SK-N-SH treated with all-trans-retinoic acid at 6 μM for 48 hours (cell line): ENCODE measurements at regions not wholly inside any gene's neighbourhood (a gene's known extent, or its start where the extent isn't known, plus 50 kb on each side); places are given as distances from the start of the nearest gene placed in this dataset.

Experiments
- ATAC-seq: fragments of 200-7000 bp; cut with Tn5 transposase; 3 replicates; pipeline ENCODE4 v1.9.1; 2020; ENCODE audit warnings: mild to moderate bottlenecking, moderate library complexity
- ARNTL ChIP-seq: fragments of 450-650 bp; formaldehyde crosslinking; IDR thresholded peaks from 2 replicates; pipeline ENCODE4 v1.5.0; 2020; ENCODE audit warnings: low read depth, mild to moderate bottlenecking, moderate library complexity, borderline replicate concordance
- BACH2 ChIP-seq: fragments of 250-450 bp; sonication (Bioruptor Pico); IDR thresholded peaks from 2 replicates; pipeline ENCODE4 v1.9.0; 2021; ENCODE audit warnings: mild to moderate bottlenecking, borderline replicate concordance
- CSDC2 ChIP-seq: fragments of 250-450 bp; sonication (Bioruptor Pico); IDR thresholded peaks from 2 replicates; pipeline ENCODE4 v1.5.0; 2020; ENCODE audit warnings: mild to moderate bottlenecking, moderate library complexity
- ESRRG ChIP-seq: fragments of 250-450 bp; sonication (Bioruptor Pico); IDR thresholded peaks from 2 replicates; pipeline ENCODE4 v1.6.1; 2021; ENCODE audit warnings: mild to moderate bottlenecking
- GLIS3 ChIP-seq: fragments of 250-450 bp; sonication (Bioruptor Pico); IDR thresholded peaks from 2 replicates; pipeline ENCODE4 v1.5.0; 2020; ENCODE audit warnings: mild to moderate bottlenecking, moderate library complexity
- ISL1 ChIP-seq: fragments of 250-450 bp; sonication (Bioruptor Pico); IDR thresholded peaks from 2 replicates; pipeline ENCODE4 v2.1.2; 2022; ENCODE audit warnings: mild to moderate bottlenecking, moderate library complexity
- OSR1 ChIP-seq: fragments of 250-450 bp; sonication (Bioruptor Pico); IDR thresholded peaks from 2 replicates; pipeline ENCODE4 v1.8.0; 2022; ENCODE audit warnings: moderate library complexity, mild to moderate bottlenecking, inconsistent platforms
- PPARA ChIP-seq: fragments of 250-450 bp; sonication (Bioruptor Pico); IDR thresholded peaks from 2 replicates; pipeline ENCODE4 v1.5.0; 2020; ENCODE audit warnings: mild to moderate bottlenecking, borderline replicate concordance
- RARB ChIP-seq: fragments of 250-450 bp; sonication (Bioruptor Pico); IDR thresholded peaks from 2 replicates; pipeline ENCODE4 v1.8.0; 2021; ENCODE audit warnings: mild to moderate bottlenecking, moderate library complexity
- TCF4 ChIP-seq: fragments of 250-450 bp; sonication (Bioruptor Pico); IDR thresholded peaks from 2 replicates; pipeline ENCODE4 v1.8.0; 2021; ENCODE audit warnings: mild to moderate bottlenecking, moderate library complexity, borderline replicate concordance
- TOX ChIP-seq: fragments of 250-450 bp; sonication (Bioruptor Pico); IDR thresholded peaks from 2 replicates; pipeline ENCODE4 v1.8.0; 2021; ENCODE audit warnings: mild to moderate bottlenecking, moderate library complexity, borderline replicate concordance
- ZC3H10 ChIP-seq: fragments of 250-450 bp; sonication (Bioruptor Pico); IDR thresholded peaks from 2 replicates; pipeline ENCODE4 v1.5.1; 2021; ENCODE audit warnings: mild to moderate bottlenecking, moderate library complexity
- ZFP30 ChIP-seq: fragments of 450-650 bp; formaldehyde crosslinking; IDR thresholded peaks from 2 replicates; pipeline ENCODE4 v1.5.0; 2022; ENCODE audit warnings: mild to moderate bottlenecking, moderate library complexity
- ZNF565 ChIP-seq: fragments of 450-650 bp; formaldehyde crosslinking; conservative IDR thresholded peaks from 2 replicates; pipeline ENCODE4 v1.5.0; 2020; ENCODE audit warnings: low read depth, mild to moderate bottlenecking, moderate library complexity
- ZNF70 ChIP-seq: fragments of 450-650 bp; formaldehyde crosslinking; IDR thresholded peaks from 2 replicates; pipeline ENCODE4 v1.5.0; 2020; ENCODE audit warnings: mild to moderate bottlenecking, moderate library complexity
- ZNF8 ChIP-seq: fragments of 450-650 bp; formaldehyde crosslinking; IDR thresholded peaks from 2 replicates; pipeline ENCODE4 v1.5.0; 2020; ENCODE audit warnings: mild to moderate bottlenecking, moderate library complexity
- TF ChIP-seq, protein P1 (sequence below): fragments of 250-450 bp; sonication (Bioruptor Pico); IDR thresholded peaks from 2 replicates; pipeline ENCODE4 v1.5.0; 2020; ENCODE audit warnings: mild to moderate bottlenecking, moderate library complexity
- TF ChIP-seq, protein P2 (sequence below): fragments of 250-450 bp; sonication (Bioruptor Pico); IDR thresholded peaks from 2 replicates; pipeline ENCODE4 v1.5.1; 2020; ENCODE audit warnings: low read depth, mild to moderate bottlenecking, moderate library complexity
- TF ChIP-seq, protein P3 (sequence below): fragments of 250-450 bp; sonication (Bioruptor Pico); IDR thresholded peaks from 2 replicates; pipeline ENCODE4 v1.5.1; 2021; ENCODE audit warnings: mild to moderate bottlenecking, moderate library complexity

DNA sequence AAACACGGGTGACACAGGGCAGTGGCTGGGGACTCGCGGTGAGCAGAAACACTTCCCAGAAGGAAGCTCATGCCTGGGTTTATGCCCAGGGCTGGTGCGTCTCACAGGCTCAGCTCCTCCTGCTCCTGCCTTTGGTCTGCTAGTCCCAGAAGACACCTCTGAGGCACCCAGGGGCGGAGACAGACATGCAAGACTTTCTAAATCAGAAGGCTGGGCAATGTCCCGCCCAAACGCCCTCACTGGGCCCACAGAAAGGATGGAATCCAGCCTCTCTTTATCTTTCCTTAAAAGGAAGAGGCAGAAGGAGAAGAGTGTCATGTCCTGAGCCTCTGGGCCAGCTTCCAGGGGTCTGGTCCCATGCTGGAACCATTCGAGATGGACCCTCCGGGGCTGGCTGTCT is 197.7 kb upstream of the RPL38 start:
- no peak for ATAC-seq
- TF ChIP-seq RARB (no peak), ISL1 (CRISPR knock-in tag) (no peak), ARNTL (CRISPR knock-in tag) (no peak)
- TF ChIP-seq, protein P1, sequence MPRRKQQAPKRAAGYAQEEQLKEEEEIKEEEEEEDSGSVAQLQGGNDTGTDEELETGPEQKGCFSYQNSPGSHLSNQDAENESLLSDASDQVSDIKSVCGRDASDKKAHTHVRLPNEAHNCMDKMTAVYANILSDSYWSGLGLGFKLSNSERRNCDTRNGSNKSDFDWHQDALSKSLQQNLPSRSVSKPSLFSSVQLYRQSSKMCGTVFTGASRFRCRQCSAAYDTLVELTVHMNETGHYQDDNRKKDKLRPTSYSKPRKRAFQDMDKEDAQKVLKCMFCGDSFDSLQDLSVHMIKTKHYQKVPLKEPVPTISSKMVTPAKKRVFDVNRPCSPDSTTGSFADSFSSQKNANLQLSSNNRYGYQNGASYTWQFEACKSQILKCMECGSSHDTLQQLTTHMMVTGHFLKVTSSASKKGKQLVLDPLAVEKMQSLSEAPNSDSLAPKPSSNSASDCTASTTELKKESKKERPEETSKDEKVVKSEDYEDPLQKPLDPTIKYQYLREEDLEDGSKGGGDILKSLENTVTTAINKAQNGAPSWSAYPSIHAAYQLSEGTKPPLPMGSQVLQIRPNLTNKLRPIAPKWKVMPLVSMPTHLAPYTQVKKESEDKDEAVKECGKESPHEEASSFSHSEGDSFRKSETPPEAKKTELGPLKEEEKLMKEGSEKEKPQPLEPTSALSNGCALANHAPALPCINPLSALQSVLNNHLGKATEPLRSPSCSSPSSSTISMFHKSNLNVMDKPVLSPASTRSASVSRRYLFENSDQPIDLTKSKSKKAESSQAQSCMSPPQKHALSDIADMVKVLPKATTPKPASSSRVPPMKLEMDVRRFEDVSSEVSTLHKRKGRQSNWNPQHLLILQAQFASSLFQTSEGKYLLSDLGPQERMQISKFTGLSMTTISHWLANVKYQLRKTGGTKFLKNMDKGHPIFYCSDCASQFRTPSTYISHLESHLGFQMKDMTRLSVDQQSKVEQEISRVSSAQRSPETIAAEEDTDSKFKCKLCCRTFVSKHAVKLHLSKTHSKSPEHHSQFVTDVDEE (CRISPR knock-in tag) = no peak

DNA sequence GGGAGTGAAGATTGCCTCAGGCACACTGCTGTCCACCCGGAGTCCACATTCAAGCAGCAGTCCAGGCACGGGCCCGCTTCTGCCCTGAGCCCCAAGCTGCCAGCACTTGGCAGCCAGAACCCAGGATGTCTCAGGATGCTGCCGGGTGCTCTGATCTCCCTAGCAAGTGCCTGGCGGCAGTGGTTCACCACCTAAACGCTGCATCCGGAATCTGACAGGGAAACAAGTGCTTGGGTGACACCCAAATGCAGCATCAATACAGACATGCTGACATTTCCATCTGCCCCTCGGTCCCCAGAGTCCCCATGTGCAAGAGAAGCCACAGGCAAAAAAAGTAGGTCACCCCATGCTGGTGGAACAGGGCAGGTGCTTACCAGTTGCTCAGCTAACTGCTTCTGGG is 197.1 kb upstream of the RPL38 start:
- ATAC-seq = no peak
- no peak for TF ChIP-seq PPARA (CRISPR knock-in tag)
- TF ChIP-seq, protein P2, sequence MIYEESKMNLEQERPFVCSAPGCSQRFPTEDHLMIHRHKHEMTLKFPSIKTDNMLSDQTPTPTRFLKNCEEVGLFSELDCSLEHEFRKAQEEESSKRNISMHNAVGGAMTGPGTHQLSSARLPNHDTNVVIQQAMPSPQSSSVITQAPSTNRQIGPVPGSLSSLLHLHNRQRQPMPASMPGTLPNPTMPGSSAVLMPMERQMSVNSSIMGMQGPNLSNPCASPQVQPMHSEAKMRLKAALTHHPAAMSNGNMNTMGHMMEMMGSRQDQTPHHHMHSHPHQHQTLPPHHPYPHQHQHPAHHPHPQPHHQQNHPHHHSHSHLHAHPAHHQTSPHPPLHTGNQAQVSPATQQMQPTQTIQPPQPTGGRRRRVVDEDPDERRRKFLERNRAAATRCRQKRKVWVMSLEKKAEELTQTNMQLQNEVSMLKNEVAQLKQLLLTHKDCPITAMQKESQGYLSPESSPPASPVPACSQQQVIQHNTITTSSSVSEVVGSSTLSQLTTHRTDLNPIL = no peak
- no peak for TF ChIP-seq ZNF565
- no peak for TF ChIP-seq TOX (CRISPR knock-in tag)
- no peak for TF ChIP-seq ZNF70 (CRISPR knock-in tag)
- no peak for TF ChIP-seq ZC3H10 (CRISPR knock-in tag)

DNA sequence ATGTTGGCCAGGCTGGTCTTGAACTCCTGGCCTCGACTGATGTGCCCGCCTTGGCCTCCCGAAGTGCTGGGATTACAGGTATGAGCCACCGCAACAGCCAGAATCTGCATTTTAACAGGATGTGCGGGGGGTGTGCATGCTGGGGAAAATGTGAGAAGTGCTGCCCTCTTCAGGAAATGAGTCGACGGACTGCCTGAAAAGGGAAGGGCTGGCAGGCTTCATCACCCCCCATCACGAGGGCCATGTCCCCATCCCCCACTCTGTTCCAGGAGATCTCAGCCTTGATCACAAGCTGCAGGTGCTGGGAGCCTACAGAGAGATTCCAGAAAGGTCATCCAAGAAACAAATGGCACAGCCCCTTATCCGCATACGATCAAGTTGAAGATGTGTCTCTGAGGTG is 195.3 kb upstream of the RPL38 start:
- TF ChIP-seq BACH2 (CRISPR knock-in tag) = no peak
- TF ChIP-seq ESRRG (CRISPR knock-in tag) = no peak
- no peak for TF ChIP-seq ZFP30 (CRISPR knock-in tag)
- TF ChIP-seq, protein P1 (CRISPR knock-in tag) = no peak
- TF ChIP-seq OSR1 (CRISPR knock-in tag) = no peak
- no peak for TF ChIP-seq CSDC2
- no peak for TF ChIP-seq RARB
- ATAC-seq = no peak

DNA sequence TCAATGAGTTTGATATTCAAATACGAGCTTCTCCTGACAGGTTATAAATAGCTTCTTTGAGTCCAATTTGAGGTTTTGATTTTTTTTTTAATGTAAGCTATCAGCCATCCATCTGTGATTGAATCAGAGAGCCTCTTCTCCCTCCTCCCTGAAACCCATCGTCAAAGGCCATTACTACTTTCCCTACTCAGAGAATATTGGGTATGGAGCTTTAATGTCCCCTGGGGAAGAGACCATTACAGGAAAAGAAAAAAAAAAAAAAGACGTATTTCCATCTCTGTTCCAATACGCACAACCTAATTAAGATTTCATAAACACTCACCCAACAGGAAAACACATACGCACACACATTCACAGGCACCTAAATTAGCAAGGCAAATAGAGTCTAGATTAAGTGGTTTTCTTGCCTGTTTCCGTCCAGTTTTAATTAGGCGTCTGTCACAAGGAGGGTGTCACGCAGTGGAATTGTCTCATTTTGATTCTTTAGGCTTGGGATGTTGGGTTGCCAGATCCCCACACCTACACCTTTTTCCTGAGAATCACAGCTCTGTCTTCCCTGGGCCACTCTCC is 194.3 kb upstream of the RPL38 start:
- TF ChIP-seq ZFP30 (CRISPR knock-in tag) (no peak), ISL1 (CRISPR knock-in tag) (no peak), GLIS3 (CRISPR knock-in tag) (no peak), ZNF565 (no peak), TCF4 (CRISPR knock-in tag) (no peak), ZNF8 (CRISPR knock-in tag) (no peak), CSDC2 (no peak), ESRRG (CRISPR knock-in tag) (no peak), OSR1 (CRISPR knock-in tag) (no peak), ZNF70 (CRISPR knock-in tag) (no peak), BACH2 (CRISPR knock-in tag) (no peak)
- TF ChIP-seq, protein P1 (CRISPR knock-in tag) = no peak
- TF ChIP-seq, protein P3, sequence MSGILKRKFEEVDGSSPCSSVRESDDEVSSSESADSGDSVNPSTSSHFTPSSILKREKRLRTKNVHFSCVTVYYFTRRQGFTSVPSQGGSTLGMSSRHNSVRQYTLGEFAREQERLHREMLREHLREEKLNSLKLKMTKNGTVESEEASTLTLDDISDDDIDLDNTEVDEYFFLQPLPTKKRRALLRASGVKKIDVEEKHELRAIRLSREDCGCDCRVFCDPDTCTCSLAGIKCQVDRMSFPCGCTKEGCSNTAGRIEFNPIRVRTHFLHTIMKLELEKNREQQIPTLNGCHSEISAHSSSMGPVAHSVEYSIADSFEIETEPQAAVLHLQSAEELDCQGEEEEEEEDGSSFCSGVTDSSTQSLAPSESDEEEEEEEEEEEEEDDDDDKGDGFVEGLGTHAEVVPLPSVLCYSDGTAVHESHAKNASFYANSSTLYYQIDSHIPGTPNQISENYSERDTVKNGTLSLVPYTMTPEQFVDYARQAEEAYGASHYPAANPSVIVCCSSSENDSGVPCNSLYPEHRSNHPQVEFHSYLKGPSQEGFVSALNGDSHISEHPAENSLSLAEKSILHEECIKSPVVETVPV (CRISPR knock-in tag) = no peak
- TF ChIP-seq, all 23 proteins: peak for 0
- ATAC-seq = no peak
